K562 (cell line): ENCODE measurements at regions not wholly inside any gene's neighbourhood (a gene's known extent, or its start where the extent isn't known, plus 50 kb on each side); places are given as distances from the start of the nearest gene placed in this dataset.

Experiments used
- ATAC-seq: fragments of 200-7000 bp; cut with Tn5 transposase; 3 replicates; pipeline ENCODE4 v1.9.1; 2020; ENCODE audit warnings: moderate library complexity
- BruUV-seq: library from RNA; stranded (reverse); fragments of 400-500 nt; replicated peaks from 2 replicates; lab custom pipeline; 2021; lab: Mats Ljungman, UMichigan
- CTCF ChIA-PET: fragments of 300-600 bp; formaldehyde crosslinking; extraction: SDS; loops from one replicate; lab custom pipeline; 2021; ENCODE audit warnings: low intra/inter-chr PET ratio; lab: Yijun Ruan, JAX
- POLR2A ChIA-PET: fragments of 300-600, 350-650 bp; sonication (Branson Sonifier 250); formaldehyde crosslinking; extraction: SDS; loops from one replicate; lab custom pipeline; 2021; ENCODE audit warnings: antibody characterized with exemption, inconsistent platforms; lab: Yijun Ruan, JAX
- DNase-seq, 4 experiments: peaks; one replicate each; pipeline versions ENCODE4 v3.0.0 to v3.0.0-alpha.2; 2011 to 2018; ENCODE audit warnings: low spot score in 3 of 4, mixed read lengths in 3 of 4; ENCODE audit errors: extremely low read depth in 1 of 4
- FAIRE-seq: peaks from 2 replicates; lab custom pipeline; 2011; peaks lifted over from hg19 to GRCh38; lab: Jason Lieb, UNC
- H2AFZ ChIP-seq: 2 replicates; pipeline ENCODE4 v1.6.0; 2011; ENCODE audit warnings: low read depth, low read length, control low read depth, inconsistent platforms
- H3K27ac ChIP-seq: fragments of 200-600 bp; 3 replicates; pipeline ENCODE4 v1.8.0; 2011; ENCODE audit warnings: low read depth, mild to moderate bottlenecking, control low read depth, inconsistent platforms, low read length, moderate library complexity, mixed read lengths; ENCODE audit errors: extremely low read depth
- H3K27me3 ChIP-seq, 2 experiments: fragments of 300-600 bp in 1 of 2; 2 replicates in 1 of 2; 3 replicates in 1 of 2; pipeline versions ENCODE4 v1.6.0 to v1.8.0; 2011; ENCODE audit warnings: inconsistent platforms in 2 of 2, low read length in 2 of 2, mild to moderate bottlenecking in 1 of 2, mixed read lengths in 1 of 2, moderate library complexity in 1 of 2; ENCODE audit not compliant: control insufficient read depth in 2 of 2, insufficient read depth in 2 of 2
- H3K36me3 ChIP-seq: fragments of 300-600 bp; 3 replicates; pipeline ENCODE4 v1.8.0; 2011; ENCODE audit warnings: mild to moderate bottlenecking, low read length, inconsistent platforms; ENCODE audit not compliant: control insufficient read depth, insufficient read depth
- H3K4me1 ChIP-seq, 2 experiments: fragments of 200-600 bp in 1 of 2; replicated peaks in 1 of 2; 2 replicates in 1 of 2; 3 replicates in 1 of 2; pipeline versions ENCODE4 v1.5.1 to v1.8.0; 2011; ENCODE audit warnings: inconsistent platforms in 2 of 2, low read length in 2 of 2, mild to moderate bottlenecking in 1 of 2, mixed read lengths in 1 of 2, moderate library complexity in 1 of 2; ENCODE audit not compliant: control insufficient read depth in 2 of 2, insufficient read depth in 2 of 2
- H3K4me2 ChIP-seq: 2 replicates; pipeline ENCODE4 v1.6.1; 2011; ENCODE audit warnings: low read length, control low read depth, inconsistent platforms, mixed read lengths; ENCODE audit not compliant: insufficient read depth
- H3K4me3 ChIP-seq: fragments of 200-600 bp; sonication (generic), shearing (Covaris generic); 2 replicates; pipeline ENCODE4 v1.5.1; 2016; ENCODE audit warnings: control low read depth, inconsistent platforms
- H3K79me2 ChIP-seq: fragments of 200-600 bp; 3 replicates; pipeline ENCODE4 v1.8.0; 2011; ENCODE audit warnings: low read length, inconsistent platforms; ENCODE audit not compliant: control insufficient read depth, insufficient read depth
- H3K9ac ChIP-seq, 2 experiments: 2 replicates each; pipeline versions ENCODE4 v1.6.0 to v1.6.1; 2011; ENCODE audit warnings: low read depth in 2 of 2, low read length in 2 of 2, control low read depth in 1 of 2, inconsistent platforms in 1 of 2, mild to moderate bottlenecking in 1 of 2, mixed read lengths in 1 of 2; ENCODE audit not compliant: insufficient read depth in 1 of 2
- H3K9me1 ChIP-seq: one replicate; pipeline ENCODE4 v1.6.0; 2011; ENCODE audit warnings: inconsistent platforms, mild to moderate bottlenecking, low read length, moderate library complexity; ENCODE audit not compliant: control insufficient read depth, insufficient read depth
- H3K9me3 ChIP-seq: replicated peaks from 2 replicates; pipeline ENCODE4 v1.5.1; 2011; ENCODE audit warnings: low read depth, low read length, inconsistent platforms; ENCODE audit not compliant: control insufficient read depth, insufficient read depth
- H4K20me1 ChIP-seq: replicated peaks from 2 replicates; pipeline ENCODE4 v1.6.1; 2011; ENCODE audit warnings: low read length, inconsistent platforms, mixed read lengths; ENCODE audit not compliant: control insufficient read depth, insufficient read depth
- HMG20A ChIP-seq: fragments of 450-650 bp; formaldehyde crosslinking; conservative IDR thresholded peaks from 2 replicates; pipeline ENCODE4 v1.4.0; 2020; ENCODE audit warnings: mild to moderate bottlenecking, mixed read lengths
- IRF2 ChIP-seq: sonication (generic); formaldehyde crosslinking; IDR thresholded peaks from 2 replicates; pipeline ENCODE4 v1.8.1; 2022; ENCODE audit warnings: mild to moderate bottlenecking, missing genetic modification reagents
- MXD1 ChIP-seq: fragments of 250-450 bp; sonication (Bioruptor Pico); IDR thresholded peaks from 2 replicates; pipeline ENCODE4 v1.8.0; 2021; ENCODE audit warnings: borderline replicate concordance, mild to moderate bottlenecking, moderate library complexity; ENCODE audit not compliant: poor library complexity, severe bottlenecking
- RB1 ChIP-seq: fragments of 450-650 bp; IDR thresholded peaks from 2 replicates; pipeline ENCODE4 v1.6.1; 2017; ENCODE audit warnings: low read depth, mild to moderate bottlenecking
- TAF1 ChIP-seq: IDR thresholded peaks from 2 replicates; pipeline ENCODE4 v1.6.1; 2011; ENCODE audit warnings: mild to moderate bottlenecking, low read length, moderate library complexity; ENCODE audit not compliant: insufficient read depth, control insufficient read depth, severe bottlenecking; ENCODE audit errors: extremely low read depth
- U2AF1 ChIP-seq: fragments of 200-400 bp; formaldehyde crosslinking; optimal IDR thresholded peaks from 2 replicates; pipeline ENCODE3; 2017; ENCODE audit warnings: mild to moderate bottlenecking, low read depth, low read length, moderate library complexity
- WHSC1 ChIP-seq: IDR thresholded peaks from one replicate; pipeline ENCODE4 v1.6.1; 2012; ENCODE audit warnings: low read length, control low read depth, inconsistent platforms
- ZKSCAN1 ChIP-seq: fragments of 150-350 bp; IDR thresholded peaks from 2 replicates; pipeline ENCODE4 v1.6.1; 2016; ENCODE audit warnings: low read depth, low read length
- WGBS: fragments of 100-300 bp; shearing (Covaris generic); methylation state at CpG from one replicate; pipeline ENCODE4 v1.1.6; 2016; ENCODE audit warnings: low coverage, mixed read lengths; ENCODE audit not compliant: insufficient coverage; ENCODE audit errors: missing lambda C conversion rate; 5-methylcytosine and 5-hydroxymethylcytosine counted together
- in situ Hi-C: fragments of 300-500 bp; cut with MboI; formaldehyde crosslinking; loops from 4 replicates; pipeline ENCODE4 v1.15.0; 2018; ENCODE audit warnings: inconsistent platforms, mixed read lengths
- intact Hi-C: fragments of 100-400 bp; cut with micrococcal nuclease; formaldehyde crosslinking; loops from 2 replicates; pipeline ENCODE4 v1.14.2; 2022
- TF ChIP-seq, protein P1 (sequence below): fragments of 200-400 bp; formaldehyde crosslinking; IDR thresholded peaks from 2 replicates; pipeline ENCODE4 v1.6.1; 2017; ENCODE audit warnings: mild to moderate bottlenecking, low read depth, low read length, moderate library complexity
- TF ChIP-seq, protein P2 (sequence below): fragments of 250-450 bp; sonication (Bioruptor Pico); IDR thresholded peaks from 2 replicates; pipeline ENCODE4 v1.5.0; 2020; ENCODE audit warnings: mild to moderate bottlenecking, borderline replicate concordance
- TF ChIP-seq, protein P3 (sequence below), 2 experiments: fragments of 450-650 bp; IDR thresholded peaks; 2 replicates each; pipeline ENCODE4 v1.6.1; 2018; ENCODE audit warnings: mild to moderate bottlenecking in 2 of 2, low read depth in 1 of 2; ENCODE audit not compliant: partially characterized antibody in 2 of 2

GRCh38 chr11:127411283-127411682, 410.7 kb upstream of the KIRREL3 start:
- no peaks in the 10 kb centered on the region for H3K36me3 ChIP-seq
- no peak for DNase-seq
- no peaks in the 10 kb centered on the region for H3K9me1 ChIP-seq
- H3K4me3 ChIP-seq: no peak overlapping the region
- WGBS: 0% methylated on average over 7 of the region's 7 CpGs
- H2AFZ ChIP-seq: no peak overlapping the region
- intact Hi-C loops (no loop called here), in situ Hi-C loops (no loop called here)
- H3K27ac ChIP-seq: no peak overlapping the region
- no peak overlapping the region for H3K9ac ChIP-seq
- no peak overlapping the region for H3K4me2 ChIP-seq
- no peak for TF ChIP-seq U2AF1
- no peak for TF ChIP-seq ZKSCAN1
- no peak for TF ChIP-seq TAF1
- TF ChIP-seq IRF2 (CRISPR knock-in tag): no peak
- TF ChIP-seq, protein P1, sequence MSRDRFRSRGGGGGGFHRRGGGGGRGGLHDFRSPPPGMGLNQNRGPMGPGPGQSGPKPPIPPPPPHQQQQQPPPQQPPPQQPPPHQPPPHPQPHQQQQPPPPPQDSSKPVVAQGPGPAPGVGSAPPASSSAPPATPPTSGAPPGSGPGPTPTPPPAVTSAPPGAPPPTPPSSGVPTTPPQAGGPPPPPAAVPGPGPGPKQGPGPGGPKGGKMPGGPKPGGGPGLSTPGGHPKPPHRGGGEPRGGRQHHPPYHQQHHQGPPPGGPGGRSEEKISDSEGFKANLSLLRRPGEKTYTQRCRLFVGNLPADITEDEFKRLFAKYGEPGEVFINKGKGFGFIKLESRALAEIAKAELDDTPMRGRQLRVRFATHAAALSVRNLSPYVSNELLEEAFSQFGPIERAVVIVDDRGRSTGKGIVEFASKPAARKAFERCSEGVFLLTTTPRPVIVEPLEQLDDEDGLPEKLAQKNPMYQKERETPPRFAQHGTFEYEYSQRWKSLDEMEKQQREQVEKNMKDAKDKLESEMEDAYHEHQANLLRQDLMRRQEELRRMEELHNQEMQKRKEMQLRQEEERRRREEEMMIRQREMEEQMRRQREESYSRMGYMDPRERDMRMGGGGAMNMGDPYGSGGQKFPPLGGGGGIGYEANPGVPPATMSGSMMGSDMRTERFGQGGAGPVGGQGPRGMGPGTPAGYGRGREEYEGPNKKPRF: no peak
- TF ChIP-seq WHSC1: no peak
- no peak for TF ChIP-seq RB1
- TF ChIP-seq MXD1 (CRISPR knock-in tag): no peak
- TF ChIP-seq, protein P2, sequence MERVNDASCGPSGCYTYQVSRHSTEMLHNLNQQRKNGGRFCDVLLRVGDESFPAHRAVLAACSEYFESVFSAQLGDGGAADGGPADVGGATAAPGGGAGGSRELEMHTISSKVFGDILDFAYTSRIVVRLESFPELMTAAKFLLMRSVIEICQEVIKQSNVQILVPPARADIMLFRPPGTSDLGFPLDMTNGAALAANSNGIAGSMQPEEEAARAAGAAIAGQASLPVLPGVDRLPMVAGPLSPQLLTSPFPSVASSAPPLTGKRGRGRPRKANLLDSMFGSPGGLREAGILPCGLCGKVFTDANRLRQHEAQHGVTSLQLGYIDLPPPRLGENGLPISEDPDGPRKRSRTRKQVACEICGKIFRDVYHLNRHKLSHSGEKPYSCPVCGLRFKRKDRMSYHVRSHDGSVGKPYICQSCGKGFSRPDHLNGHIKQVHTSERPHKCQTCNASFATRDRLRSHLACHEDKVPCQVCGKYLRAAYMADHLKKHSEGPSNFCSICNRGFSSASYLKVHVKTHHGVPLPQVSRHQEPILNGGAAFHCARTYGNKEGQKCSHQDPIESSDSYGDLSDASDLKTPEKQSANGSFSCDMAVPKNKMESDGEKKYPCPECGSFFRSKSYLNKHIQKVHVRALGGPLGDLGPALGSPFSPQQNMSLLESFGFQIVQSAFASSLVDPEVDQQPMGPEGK (CRISPR knock-in tag): no peak
- TF ChIP-seq HMG20A (CRISPR knock-in tag): no peak
- TF ChIP-seq, protein P3, sequence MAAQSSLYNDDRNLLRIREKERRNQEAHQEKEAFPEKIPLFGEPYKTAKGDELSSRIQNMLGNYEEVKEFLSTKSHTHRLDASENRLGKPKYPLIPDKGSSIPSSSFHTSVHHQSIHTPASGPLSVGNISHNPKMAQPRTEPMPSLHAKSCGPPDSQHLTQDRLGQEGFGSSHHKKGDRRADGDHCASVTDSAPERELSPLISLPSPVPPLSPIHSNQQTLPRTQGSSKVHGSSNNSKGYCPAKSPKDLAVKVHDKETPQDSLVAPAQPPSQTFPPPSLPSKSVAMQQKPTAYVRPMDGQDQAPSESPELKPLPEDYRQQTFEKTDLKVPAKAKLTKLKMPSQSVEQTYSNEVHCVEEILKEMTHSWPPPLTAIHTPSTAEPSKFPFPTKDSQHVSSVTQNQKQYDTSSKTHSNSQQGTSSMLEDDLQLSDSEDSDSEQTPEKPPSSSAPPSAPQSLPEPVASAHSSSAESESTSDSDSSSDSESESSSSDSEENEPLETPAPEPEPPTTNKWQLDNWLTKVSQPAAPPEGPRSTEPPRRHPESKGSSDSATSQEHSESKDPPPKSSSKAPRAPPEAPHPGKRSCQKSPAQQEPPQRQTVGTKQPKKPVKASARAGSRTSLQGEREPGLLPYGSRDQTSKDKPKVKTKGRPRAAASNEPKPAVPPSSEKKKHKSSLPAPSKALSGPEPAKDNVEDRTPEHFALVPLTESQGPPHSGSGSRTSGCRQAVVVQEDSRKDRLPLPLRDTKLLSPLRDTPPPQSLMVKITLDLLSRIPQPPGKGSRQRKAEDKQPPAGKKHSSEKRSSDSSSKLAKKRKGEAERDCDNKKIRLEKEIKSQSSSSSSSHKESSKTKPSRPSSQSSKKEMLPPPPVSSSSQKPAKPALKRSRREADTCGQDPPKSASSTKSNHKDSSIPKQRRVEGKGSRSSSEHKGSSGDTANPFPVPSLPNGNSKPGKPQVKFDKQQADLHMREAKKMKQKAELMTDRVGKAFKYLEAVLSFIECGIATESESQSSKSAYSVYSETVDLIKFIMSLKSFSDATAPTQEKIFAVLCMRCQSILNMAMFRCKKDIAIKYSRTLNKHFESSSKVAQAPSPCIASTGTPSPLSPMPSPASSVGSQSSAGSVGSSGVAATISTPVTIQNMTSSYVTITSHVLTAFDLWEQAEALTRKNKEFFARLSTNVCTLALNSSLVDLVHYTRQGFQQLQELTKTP (IDR thresholded peaks at IDR 0.05; ENCODE audit: low read depth in 1 of 2, partially characterized antibody in 2 of 2): no peak
- H3K27me3 ChIP-seq: no peaks in the 10 kb centered on the region
- H3K79me2 ChIP-seq: no peaks in the 10 kb centered on the region
- no peaks in the 10 kb centered on the region for H3K9me3 ChIP-seq
- FAIRE-seq: no peak
- H3K4me1 ChIP-seq: no peaks in the 10 kb centered on the region
- CTCF ChIA-PET: no interaction called here
- POLR2A ChIA-PET: no interaction called here
- no peak for ATAC-seq
- H4K20me1 ChIP-seq: no peaks in the 10 kb centered on the region
- BruUV-seq: no TSS peak
